ENCODE measurements at regions not wholly inside any gene's neighbourhood (a gene's known extent, or its start where the extent isn't known, plus 50 kb on each side); places are given as distances from the start of the nearest gene placed in this dataset.

- TF ChIP-seq CTCF (IDR thresholded peaks at IDR 0.05; ENCODE audit: insufficient read depth, low read depth, low read length) = no peak
- no peak for TF ChIP-seq EZH2 (IDR thresholded peaks at IDR 0.05; ENCODE audit: insufficient read depth, low read length)
Observed at GRCh38 chr22:27197618-27198017, 540.2 kb downstream of the MIAT start.

Measured in astrocyte (in vitro differentiated cells and primary cell).